Activated T-cell treated with anti-CD3 and anti-CD28 coated beads, Interleukin-2, amount 50 U/mL, for 72 hours (primary cell): ENCODE measurements at regions not wholly inside any gene's neighbourhood (a gene's known extent, or its start where the extent isn't known, plus 50 kb on each side); places are given as distances from the start of the nearest gene placed in this dataset.

Source experiments
- ATAC-seq, 2 donors: fragments of 150-1000 bp; cut with Tn5 transposase; replicated peaks in 1 of 2; 2 replicates each; pipeline ENCODE4 v1.10.0; 2021; ENCODE audit warnings: moderate library complexity in 2 of 2, mild to moderate bottlenecking in 1 of 2
- DNase-seq, 2 donors: peaks; one replicate each; pipeline ENCODE4 v3.0.0; 2021 to 2022; ENCODE audit warnings: mixed read lengths in 1 of 2
- H3K27ac Mint-ChIP-seq: one replicate; pipeline ENCODE4 v1.8.0; 2022; ENCODE audit warnings: mild to moderate bottlenecking, moderate library complexity, mixed read lengths
- H3K27me3 Mint-ChIP-seq: one replicate; pipeline ENCODE4 v1.8.0; 2022; ENCODE audit warnings: low read depth, mixed read lengths
- H3K36me3 Mint-ChIP-seq, 2 donors: one replicate each; pipeline ENCODE4 v1.8.0; 2022; ENCODE audit warnings: mixed read lengths in 2 of 2, mild to moderate bottlenecking in 1 of 2; ENCODE audit not compliant: insufficient read depth in 2 of 2
- H3K4me1 Mint-ChIP-seq: one replicate; pipeline ENCODE4 v1.8.0; 2022; ENCODE audit warnings: low read depth, mixed read lengths
- H3K4me3 Mint-ChIP-seq, 2 donors: one replicate each; pipeline ENCODE4 v1.8.0; 2022; ENCODE audit warnings: mild to moderate bottlenecking in 2 of 2, mixed read lengths in 2 of 2, moderate library complexity in 2 of 2
- H3K9me3 Mint-ChIP-seq, 2 donors: one replicate each; pipeline ENCODE4 v1.8.0; 2022; ENCODE audit warnings: mixed read lengths in 2 of 2

DNA sequence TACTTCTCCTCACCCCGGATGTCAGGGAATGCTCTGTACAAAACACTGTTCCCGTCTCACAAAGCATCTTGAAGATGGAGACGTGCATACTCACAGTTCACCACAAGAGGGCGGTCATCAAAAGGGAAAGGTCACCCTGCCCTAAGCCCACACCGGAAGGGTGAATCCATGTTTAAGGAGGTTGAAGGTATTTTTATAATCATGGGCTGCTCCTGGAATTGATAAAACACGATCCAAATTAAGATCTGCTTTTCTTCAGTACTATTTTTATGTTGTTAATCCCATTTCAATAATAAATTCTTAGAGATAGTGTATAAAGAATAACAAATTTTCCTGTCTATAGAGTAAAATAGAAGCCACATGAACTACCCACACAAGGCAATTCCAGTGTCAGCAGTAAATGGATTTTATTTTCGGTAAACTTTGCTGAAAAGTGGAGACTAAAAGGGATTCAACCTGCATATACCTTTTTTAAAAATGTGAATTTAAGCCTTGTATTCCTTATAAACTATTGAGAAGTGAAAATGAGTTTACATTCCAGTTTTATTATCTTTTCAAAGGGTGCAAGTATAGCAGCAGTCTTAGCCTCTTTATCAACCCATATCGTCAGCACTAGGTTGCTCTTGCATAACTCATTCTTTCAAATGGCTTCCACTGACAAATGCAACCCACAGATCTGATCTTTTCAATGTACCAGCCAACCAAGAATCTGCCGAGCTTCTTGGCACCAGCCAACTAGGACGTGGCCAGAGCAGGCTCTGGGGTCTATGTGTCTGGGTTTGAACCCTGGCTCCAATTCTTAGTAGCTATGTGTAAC lies 79.7 kb upstream of the MBOAT1 start:
- peaks cover 21% of the 10 kb centered on the region for H3K4me1 Mint-ChIP-seq
- peak; percentile 77 to 79 for DNase-seq
- no peaks in the 10 kb centered on the region for H3K9me3 Mint-ChIP-seq
- peak overlapping the region; percentile 46 for H3K27ac Mint-ChIP-seq
- H3K36me3 Mint-ChIP-seq = no peaks in the 10 kb centered on the region
- peak; percentile 87 to 91 for ATAC-seq
- peak overlapping the region; percentile 33 to 55 for H3K4me3 Mint-ChIP-seq
- H3K27me3 Mint-ChIP-seq = no peaks in the 10 kb centered on the region

DNA sequence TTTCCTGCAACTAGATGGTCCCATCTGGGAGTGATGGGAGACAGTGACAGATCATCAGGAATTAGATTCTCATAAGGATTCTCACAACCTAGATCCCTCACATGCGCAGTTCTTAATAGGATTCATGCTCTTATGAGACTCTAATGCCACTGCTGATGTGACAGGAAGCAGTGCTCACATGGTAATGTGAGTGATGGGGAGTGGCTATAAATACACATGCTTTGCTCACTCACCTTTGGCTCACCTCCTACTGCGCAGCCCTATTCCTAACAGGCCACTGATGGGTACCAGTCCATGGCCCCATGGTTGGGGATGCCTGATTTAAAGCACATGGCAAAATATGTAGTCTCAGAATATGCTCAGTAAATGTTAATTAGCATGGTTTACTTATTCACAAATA lies 80.6 kb upstream of the MBOAT1 start:
- H3K27me3 Mint-ChIP-seq = no peaks in the 10 kb centered on the region
- H3K9me3 Mint-ChIP-seq = no peaks in the 10 kb centered on the region
- H3K4me1 Mint-ChIP-seq = peaks cover 20% of the 10 kb centered on the region
- DNase-seq = no peak
- H3K4me3 Mint-ChIP-seq = no peak overlapping the region
- ATAC-seq = peak in 1 of 2 donors; percentile 32
- H3K27ac Mint-ChIP-seq = no peak overlapping the region
- H3K36me3 Mint-ChIP-seq = no peaks in the 10 kb centered on the region

DNA sequence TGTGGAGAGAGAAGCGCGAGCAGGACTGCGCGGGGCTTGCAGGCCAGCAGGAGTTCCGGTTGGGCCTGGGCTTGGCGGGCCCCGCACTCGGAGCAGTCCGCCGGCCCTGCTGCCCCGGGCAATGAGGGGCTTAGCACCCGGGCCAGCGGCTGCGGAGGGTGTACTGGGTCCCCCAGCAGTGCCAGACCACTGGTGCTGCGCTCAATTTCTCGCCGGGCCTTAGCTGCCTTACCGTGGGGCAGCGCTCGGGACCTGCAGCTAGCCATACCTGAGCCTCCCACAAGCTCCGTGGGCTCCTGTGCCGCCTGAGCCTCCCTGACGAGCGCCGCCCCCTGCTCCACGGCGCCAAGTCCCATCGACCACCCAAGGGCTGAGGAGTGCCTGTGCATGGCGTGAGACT lies 89.0 kb upstream of the MBOAT1 start:
- DNase-seq = no peak
- no peak for ATAC-seq
- H3K4me1 Mint-ChIP-seq = no peaks in the 10 kb centered on the region
- no peak overlapping the region for H3K4me3 Mint-ChIP-seq
- H3K36me3 Mint-ChIP-seq = no peaks in the 10 kb centered on the region
- H3K27ac Mint-ChIP-seq = no peak overlapping the region
- H3K9me3 Mint-ChIP-seq = no peaks in the 10 kb centered on the region
- no peaks in the 10 kb centered on the region for H3K27me3 Mint-ChIP-seq

DNA sequence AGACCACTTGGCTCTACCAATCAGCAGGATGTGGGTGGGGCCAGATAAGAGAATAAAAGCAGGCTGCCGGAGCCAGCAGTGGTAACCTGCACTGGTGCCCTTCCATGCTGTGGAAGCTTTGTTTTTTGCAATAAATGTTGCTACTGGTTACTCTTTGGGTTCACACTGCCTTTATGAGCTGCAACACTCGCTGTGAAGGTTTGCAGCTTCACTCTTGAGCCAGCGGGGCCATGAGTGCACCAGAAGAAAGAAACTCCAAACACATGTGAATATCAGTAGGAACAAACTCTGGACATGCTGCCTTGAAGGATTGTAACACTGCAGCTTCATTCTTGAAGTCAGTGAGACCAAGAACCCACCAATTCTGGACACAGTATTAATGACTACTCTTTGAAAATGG lies 89.9 kb upstream of the MBOAT1 start:
- DNase-seq = no peak
- Mint-ChIP-seq H3K4me1 (no peaks in the 10 kb centered on the region), H3K36me3 (no peaks in the 10 kb centered on the region), H3K4me3 (no peak overlapping the region), H3K9me3 (no peaks in the 10 kb centered on the region), H3K27ac (no peak overlapping the region), H3K27me3 (no peaks in the 10 kb centered on the region)
- ATAC-seq = no peak

DNA sequence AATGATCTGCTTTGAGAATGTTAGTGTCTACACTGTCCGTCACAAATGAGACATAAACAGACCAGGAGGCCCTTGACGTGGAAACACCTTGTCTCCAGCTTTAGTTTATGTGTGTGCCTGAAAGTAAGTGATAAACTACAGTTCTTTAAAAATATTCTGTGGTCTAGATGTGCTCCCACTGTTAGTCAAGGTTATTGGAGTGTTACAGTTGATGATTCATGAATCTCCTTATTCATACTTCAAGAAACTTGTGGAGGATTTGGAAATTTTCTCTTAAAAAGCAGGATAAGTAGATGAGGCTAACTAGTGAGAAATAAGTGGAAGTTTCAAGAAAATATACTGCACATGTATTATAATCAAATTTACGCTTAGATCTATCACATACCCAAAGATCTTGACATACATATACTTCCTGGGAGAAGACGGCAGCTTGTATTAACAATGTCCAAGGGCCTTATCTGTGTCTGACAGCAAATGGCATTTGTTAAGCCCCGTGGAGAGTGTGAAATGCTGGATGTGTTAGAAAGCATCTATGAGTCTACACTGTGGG lies 90.5 kb upstream of the MBOAT1 start:
- no peak for ATAC-seq
- no peak overlapping the region for H3K27ac Mint-ChIP-seq

DNA sequence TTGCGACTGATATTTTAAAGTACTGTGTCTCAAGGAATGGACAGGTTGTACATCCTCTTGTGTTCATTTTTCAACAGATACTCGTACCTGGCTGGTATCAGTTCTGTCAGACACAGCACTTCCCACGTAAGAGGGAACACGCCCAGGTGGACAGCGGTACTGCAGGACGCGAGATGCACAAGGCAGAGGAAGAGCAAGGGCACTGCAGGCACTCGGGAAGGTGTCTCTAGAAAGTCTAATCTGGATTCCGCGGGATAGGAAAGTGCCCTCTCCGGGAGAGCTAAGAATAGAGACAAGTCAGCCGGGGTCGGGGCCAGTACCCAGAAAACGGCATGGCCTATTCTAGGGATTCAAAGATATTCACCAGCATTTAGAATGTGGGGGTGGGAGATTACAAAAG lies 94.2 kb upstream of the MBOAT1 start:
- DNase-seq (no peak), ATAC-seq (no peak)
- no peak overlapping the region for H3K4me3 Mint-ChIP-seq
- no peaks in the 10 kb centered on the region for H3K36me3 Mint-ChIP-seq
- no peaks in the 10 kb centered on the region for H3K4me1 Mint-ChIP-seq
- H3K27ac Mint-ChIP-seq = no peak overlapping the region
- H3K9me3 Mint-ChIP-seq = peaks cover 0 to 2% of the 10 kb centered on the region in 2 donors
- H3K27me3 Mint-ChIP-seq = no peaks in the 10 kb centered on the region

More for the DNA sequence above, 90.5 kb upstream of the MBOAT1 start:
- Mint-ChIP-seq H3K27me3 (no peaks in the 10 kb centered on the region), H3K36me3 (no peaks in the 10 kb centered on the region), H3K4me1 (no peaks in the 10 kb centered on the region), H3K9me3 (no peaks in the 10 kb centered on the region), H3K4me3 (no peak overlapping the region)
- no peak for DNase-seq

DNA sequence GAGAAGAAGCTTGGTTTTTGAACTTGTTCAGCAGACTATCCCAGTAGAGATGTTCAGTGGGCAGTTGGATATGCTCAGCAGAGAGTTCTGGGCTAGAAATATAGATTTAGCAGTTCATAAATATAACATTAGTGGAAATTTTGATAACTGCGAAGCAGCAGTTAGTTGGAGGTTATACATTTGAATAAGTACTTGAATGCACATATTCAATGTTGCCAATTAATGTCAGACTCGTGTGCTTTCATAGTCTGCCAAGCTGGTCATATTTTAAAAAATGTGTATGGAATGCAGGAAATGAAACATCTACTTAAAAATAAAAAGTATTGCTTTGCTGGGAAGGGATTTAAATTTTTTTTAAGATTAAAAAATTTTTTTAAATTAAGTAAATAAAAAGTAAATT lies 92.5 kb upstream of the E2F3 start:
- DNase-seq (no peak), ATAC-seq (no peak)
- Mint-ChIP-seq H3K27me3 (no peaks in the 10 kb centered on the region), H3K27ac (no peak overlapping the region), H3K4me1 (no peaks in the 10 kb centered on the region), H3K9me3 (peaks cover 0 to 2% of the 10 kb centered on the region in 2 donors), H3K4me3 (no peak overlapping the region), H3K36me3 (no peaks in the 10 kb centered on the region)

DNA sequence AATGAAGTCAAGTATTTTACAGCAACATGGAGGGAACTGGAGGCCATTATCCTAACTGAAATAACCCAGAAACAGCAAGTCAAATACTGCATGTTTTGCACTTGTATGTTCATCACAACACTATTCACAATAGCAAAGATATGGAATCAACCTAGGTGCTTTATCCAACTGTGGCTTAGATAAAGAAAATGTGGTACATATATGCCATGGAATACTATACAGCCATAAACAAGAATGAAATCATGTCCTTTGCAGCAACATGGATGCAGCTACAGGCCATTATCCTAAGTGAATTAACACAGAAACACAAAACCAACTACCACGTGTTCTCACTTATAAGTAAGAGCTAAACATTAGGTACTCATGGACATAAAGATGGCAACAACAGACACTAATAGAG lies 91.5 kb upstream of the E2F3 start:
- Mint-ChIP-seq H3K4me3 (no peak overlapping the region), H3K9me3 (peaks cover 0 to 2% of the 10 kb centered on the region in 2 donors), H3K27me3 (no peaks in the 10 kb centered on the region), H3K36me3 (no peaks in the 10 kb centered on the region), H3K4me1 (no peaks in the 10 kb centered on the region), H3K27ac (no peak overlapping the region)
- no peak for ATAC-seq
- DNase-seq = no peak

DNA sequence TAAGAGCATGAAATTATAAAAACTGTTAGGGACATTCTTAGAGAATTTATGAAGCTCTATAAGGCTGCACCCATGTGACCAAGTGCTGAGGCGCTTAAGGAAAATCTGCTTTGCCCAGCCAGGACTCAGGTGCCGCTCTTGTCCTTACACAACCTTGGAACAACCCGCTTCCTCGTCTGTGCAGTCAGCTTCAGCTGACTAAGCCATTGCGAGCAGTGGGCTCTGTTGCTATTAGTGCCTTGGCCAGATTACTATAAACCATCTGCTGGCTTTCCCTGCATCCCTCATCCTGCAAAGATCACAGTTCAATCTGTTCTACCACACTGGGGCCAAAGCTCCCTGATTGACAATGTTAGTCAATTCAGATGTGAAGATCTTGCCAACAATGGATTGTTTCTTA lies 89.1 kb upstream of the E2F3 start:
- H3K27me3 Mint-ChIP-seq = no peaks in the 10 kb centered on the region
- H3K4me1 Mint-ChIP-seq = no peaks in the 10 kb centered on the region
- no peak overlapping the region for H3K4me3 Mint-ChIP-seq
- peaks cover 0 to 2% of the 10 kb centered on the region in 2 donors for H3K9me3 Mint-ChIP-seq
- no peaks in the 10 kb centered on the region for H3K36me3 Mint-ChIP-seq
- ATAC-seq (no peak), DNase-seq (no peak)
- no peak overlapping the region for H3K27ac Mint-ChIP-seq

DNA sequence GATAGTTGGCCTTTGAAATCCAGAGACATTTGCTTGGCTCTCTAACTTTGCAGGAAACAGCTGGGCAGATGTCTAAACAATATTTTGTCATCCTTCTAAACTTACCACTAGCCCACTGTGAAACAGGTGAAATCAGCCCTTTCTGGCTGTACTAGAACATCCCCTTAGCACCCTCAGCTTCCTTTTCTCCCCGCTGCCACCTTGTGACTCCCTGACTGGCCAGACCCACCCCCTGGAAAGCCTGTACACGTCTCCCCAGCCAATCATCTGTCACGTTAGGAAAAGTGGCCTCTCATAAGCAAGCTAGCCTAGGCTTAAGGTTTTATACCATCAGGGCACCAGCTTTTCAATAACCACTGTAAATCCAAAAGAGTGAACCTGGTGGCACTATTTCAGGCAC lies 88.6 kb upstream of the E2F3 start:
- no peak overlapping the region for H3K4me3 Mint-ChIP-seq
- H3K4me1 Mint-ChIP-seq = no peaks in the 10 kb centered on the region
- peaks cover 0 to 2% of the 10 kb centered on the region in 2 donors for H3K9me3 Mint-ChIP-seq
- H3K36me3 Mint-ChIP-seq = no peaks in the 10 kb centered on the region
- H3K27me3 Mint-ChIP-seq = no peaks in the 10 kb centered on the region
- ATAC-seq = no peak
- DNase-seq = no peak
- H3K27ac Mint-ChIP-seq = no peak overlapping the region

DNA sequence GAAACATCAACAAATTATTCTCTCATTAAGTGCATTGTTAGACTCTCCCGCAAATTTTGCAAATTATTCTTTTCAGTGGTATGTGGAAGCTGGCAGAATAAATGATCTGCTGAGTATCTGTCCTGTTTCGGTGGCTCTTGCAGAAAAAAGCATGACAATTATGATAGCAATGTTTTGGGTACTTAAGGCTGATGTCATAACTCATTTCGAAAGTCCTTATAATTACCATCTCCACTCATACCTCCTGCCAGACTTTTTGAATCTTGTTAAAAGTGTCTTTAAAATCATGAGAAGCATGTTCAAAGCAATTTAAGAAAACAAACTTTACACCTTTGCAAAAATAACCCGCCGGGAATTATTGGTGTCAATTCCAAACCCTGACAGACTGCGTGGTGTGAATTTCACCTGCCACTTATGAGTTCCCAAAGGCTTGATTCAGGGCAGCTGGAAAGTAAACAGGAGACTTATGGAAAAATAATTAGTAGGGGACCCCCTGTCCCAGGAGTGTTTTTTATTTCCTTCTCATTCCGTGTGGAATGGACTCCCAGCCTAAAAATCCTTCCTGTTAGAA lies 87.6 kb upstream of the E2F3 start:
- H3K9me3 Mint-ChIP-seq = peaks cover 2 to 3% of the 10 kb centered on the region in 2 donors
- no peaks in the 10 kb centered on the region for H3K27me3 Mint-ChIP-seq
- H3K4me3 Mint-ChIP-seq = no peak overlapping the region
- no peak for DNase-seq
- H3K36me3 Mint-ChIP-seq = peaks cover 0 to 3% of the 10 kb centered on the region in 2 donors
- no peaks in the 10 kb centered on the region for H3K4me1 Mint-ChIP-seq
- H3K27ac Mint-ChIP-seq = no peak overlapping the region
- ATAC-seq = no peak

DNA sequence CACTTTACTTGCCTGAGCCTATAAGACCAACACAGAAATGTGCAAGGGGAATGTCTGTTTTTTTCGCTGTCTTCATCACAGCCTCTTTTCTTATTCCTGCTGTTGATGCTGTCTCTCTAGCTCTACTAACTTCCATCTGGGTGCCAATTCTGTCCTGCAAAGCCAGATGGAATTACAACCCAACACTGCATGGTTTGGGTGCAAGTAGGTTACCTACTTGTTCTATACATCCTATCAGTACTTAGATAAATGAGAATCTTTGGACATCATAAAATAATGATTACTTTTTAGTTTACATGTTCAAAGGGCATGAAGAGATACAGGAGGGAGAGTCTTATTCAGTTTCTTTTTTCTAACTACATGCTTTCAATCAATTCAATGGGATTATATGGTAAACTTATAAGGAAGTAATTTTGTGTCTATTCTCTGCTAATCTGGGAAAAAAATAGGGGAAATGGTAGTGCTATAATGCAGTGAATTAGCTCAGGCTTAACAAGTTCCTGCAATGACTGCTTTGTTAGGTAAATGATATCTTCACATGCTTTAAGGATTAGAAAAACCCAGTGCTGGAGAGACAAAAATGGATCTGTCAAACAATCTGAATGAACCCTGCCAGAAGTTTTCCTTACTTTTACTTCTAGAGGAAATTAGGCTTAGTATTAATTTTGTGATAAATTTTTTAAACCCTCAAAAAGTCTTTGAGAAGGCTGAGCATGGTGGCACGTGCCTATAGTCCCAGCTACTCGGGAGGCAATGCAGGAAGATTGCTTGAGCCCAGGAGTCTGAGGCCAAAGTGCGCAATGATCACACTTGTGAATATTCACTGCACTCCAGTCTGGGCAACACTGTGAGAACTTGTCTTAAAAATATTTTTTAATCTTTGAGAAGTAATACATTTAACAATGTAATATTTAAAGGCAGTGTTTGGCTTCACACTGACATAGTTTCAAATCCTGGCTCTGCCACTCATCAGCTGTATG lies 86.5 kb upstream of the E2F3 start:
- no peak overlapping the region for H3K4me3 Mint-ChIP-seq
- no peaks in the 10 kb centered on the region for H3K27me3 Mint-ChIP-seq
- peaks cover 2 to 5% of the 10 kb centered on the region in 2 donors for H3K36me3 Mint-ChIP-seq
- peaks cover 2 to 5% of the 10 kb centered on the region in 2 donors for H3K9me3 Mint-ChIP-seq
- no peak overlapping the region for H3K27ac Mint-ChIP-seq
- ATAC-seq (no peak), DNase-seq (no peak)
- peaks cover 11% of the 10 kb centered on the region for H3K4me1 Mint-ChIP-seq

DNA sequence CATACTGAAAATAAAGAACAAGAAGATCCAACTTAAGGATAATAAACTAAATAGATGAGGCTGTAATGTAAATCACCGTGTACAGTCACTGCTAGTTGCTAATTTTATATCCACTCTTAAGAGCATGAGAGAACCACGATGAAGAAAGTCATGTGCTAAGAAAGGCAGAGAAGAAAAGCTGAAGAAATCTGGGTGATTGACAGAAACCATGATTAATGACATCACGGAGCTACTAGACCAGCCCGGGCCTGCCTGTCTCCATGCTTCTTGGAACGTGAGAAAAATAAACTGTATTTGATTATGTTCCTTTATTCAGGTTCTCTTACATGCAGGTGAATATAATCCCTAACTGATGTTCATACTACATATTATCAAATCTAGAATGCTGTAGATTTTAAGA lies 84.2 kb upstream of the E2F3 start:
- peaks cover 2 to 5% of the 10 kb centered on the region in 2 donors for H3K9me3 Mint-ChIP-seq
- no peaks in the 10 kb centered on the region for H3K27me3 Mint-ChIP-seq

More for the DNA sequence above, 84.2 kb upstream of the E2F3 start:
- H3K27ac Mint-ChIP-seq = no peak overlapping the region
- peaks cover 2 to 5% of the 10 kb centered on the region in 2 donors for H3K36me3 Mint-ChIP-seq
- DNase-seq (no peak), ATAC-seq (no peak)
- H3K4me3 Mint-ChIP-seq = no peak overlapping the region
- H3K4me1 Mint-ChIP-seq = peaks cover 15% of the 10 kb centered on the region
